Activated naive CD8-positive, alpha-beta T cell treated with anti-CD3 and anti-CD28 coated beads for 36 hours (primary cell): ENCODE measurements at regions not wholly inside any gene's neighbourhood (a gene's known extent, or its start where the extent isn't known, plus 50 kb on each side); places are given as distances from the start of the nearest gene placed in this dataset.

Experiments
- DNase-seq: peaks from one replicate; pipeline ENCODE4 v3.0.0; 2021
- H3K27ac Mint-ChIP-seq: one replicate; pipeline ENCODE4 v1.8.0; 2022; ENCODE audit warnings: mild to moderate bottlenecking, moderate library complexity, mixed read lengths
- H3K27me3 Mint-ChIP-seq: one replicate; pipeline ENCODE4 v1.8.0; 2022; ENCODE audit warnings: mild to moderate bottlenecking, mixed read lengths
- H3K36me3 Mint-ChIP-seq: one replicate; pipeline ENCODE4 v1.8.0; 2021; ENCODE audit warnings: mild to moderate bottlenecking, mixed read lengths
- H3K4me1 Mint-ChIP-seq: one replicate; pipeline ENCODE4 v1.8.0; 2021; ENCODE audit warnings: mixed read lengths
- H3K4me3 Mint-ChIP-seq: one replicate; pipeline ENCODE4 v1.8.0; 2022; ENCODE audit warnings: mild to moderate bottlenecking, moderate library complexity, mixed read lengths
- H3K9me3 Mint-ChIP-seq: one replicate; pipeline ENCODE4 v1.8.0; 2022; ENCODE audit warnings: mixed read lengths

DNA sequence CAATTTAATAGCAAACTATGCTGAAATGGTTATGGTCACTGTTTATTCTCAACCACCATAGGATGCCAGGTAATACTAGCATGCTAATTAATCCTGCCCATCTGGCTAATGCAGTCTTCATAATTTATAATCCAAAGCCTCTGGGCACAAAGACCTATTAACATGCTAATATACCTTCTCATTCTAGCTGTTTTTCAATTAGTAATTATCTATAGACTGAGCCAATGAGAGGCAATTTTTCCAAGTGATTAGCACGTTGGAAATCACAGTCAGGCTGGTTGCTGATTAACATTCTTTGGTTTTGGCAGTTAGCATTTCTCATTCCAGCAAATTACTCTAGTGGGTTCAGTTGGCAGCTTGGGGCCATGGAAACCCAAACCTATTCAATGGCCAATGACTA, 357.2 kb downstream of the SEC23A start:
- H3K36me3 Mint-ChIP-seq = no peaks in the 10 kb centered on the region
- no peak for DNase-seq
- H3K4me3 Mint-ChIP-seq = no peak overlapping the region
- no peaks in the 10 kb centered on the region for H3K27me3 Mint-ChIP-seq
- no peaks in the 10 kb centered on the region for H3K9me3 Mint-ChIP-seq
- H3K4me1 Mint-ChIP-seq = no peaks in the 10 kb centered on the region
- no peak overlapping the region for H3K27ac Mint-ChIP-seq

- Mint-ChIP-seq H3K36me3 (no peaks in the 10 kb centered on the region), H3K4me1 (no peaks in the 10 kb centered on the region), H3K4me3 (no peak overlapping the region), H3K9me3 (no peaks in the 10 kb centered on the region), H3K27ac (no peak overlapping the region), H3K27me3 (no peaks in the 10 kb centered on the region)
- DNase-seq = no peak
Observed at GRCh38 chr14:38743966-38744584, 359.0 kb downstream of the SEC23A start.

DNA sequence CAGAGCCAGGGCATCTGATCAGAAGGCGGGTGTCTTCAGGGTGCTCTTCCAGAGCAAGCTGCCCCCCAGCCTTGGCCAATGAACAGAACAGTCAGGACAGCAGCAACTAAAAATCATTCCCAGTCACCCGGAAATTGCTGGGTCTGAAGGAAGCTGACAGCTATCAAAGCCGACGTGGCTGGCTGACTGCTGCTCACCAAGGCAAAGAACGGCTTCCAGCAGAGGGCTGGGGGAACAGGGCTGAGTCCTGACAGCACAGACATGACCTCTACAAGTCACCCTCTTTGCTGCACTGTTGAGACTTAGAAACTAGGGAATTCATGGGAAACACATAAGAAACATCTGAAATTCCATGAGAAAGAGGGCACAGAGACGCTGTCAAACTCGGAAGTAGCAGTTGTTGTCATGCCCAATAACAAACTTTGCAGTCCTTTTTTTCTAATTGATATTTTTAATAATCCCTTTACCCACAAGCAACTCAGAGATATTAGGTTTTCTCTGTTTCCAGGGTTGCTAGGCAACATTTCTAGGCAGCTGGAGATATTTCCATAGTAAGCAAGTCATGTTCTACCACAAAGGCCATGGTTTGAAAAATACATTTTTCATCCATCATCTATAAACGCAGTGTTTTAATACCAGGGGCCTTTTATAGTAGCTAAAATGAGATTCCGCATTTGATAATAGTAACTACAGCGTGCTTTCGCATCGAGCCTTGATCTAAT, 365.2 kb downstream of the SEC23A start:
- Mint-ChIP-seq H3K27ac (no peak overlapping the region), H3K9me3 (no peaks in the 10 kb centered on the region), H3K4me3 (no peak overlapping the region), H3K4me1 (no peaks in the 10 kb centered on the region), H3K36me3 (no peaks in the 10 kb centered on the region), H3K27me3 (no peaks in the 10 kb centered on the region)
- no peak for DNase-seq

GRCh38 chr14:38735005-38735404, 368.0 kb downstream of the SEC23A start:
- no peak overlapping the region for H3K4me3 Mint-ChIP-seq
- no peak for DNase-seq
- no peaks in the 10 kb centered on the region for H3K36me3 Mint-ChIP-seq
- H3K27ac Mint-ChIP-seq = no peak overlapping the region
- H3K27me3 Mint-ChIP-seq = no peaks in the 10 kb centered on the region
- H3K9me3 Mint-ChIP-seq = no peaks in the 10 kb centered on the region
- H3K4me1 Mint-ChIP-seq = no peaks in the 10 kb centered on the region

DNA sequence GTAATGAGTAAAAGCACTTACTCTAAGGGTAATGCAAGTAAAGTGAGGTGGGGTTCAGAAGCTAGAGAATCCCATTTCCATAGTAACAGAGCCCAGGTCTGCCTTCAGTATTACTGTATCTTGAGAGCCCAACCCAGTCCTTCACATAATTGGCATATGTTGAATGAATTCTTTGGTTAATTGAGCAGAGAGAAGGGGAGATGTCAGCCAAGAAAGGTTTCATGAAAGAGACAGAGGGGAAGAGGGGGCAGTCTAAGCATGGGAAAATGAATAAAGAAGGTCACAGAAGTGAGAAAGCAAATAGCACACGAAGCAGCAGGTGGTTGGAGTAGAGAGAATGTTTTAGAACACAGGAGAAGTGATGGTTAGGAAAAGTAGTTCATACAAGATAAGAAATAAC, 371.1 kb downstream of the SEC23A start:
- no peak overlapping the region for H3K4me3 Mint-ChIP-seq
- no peak overlapping the region for H3K27ac Mint-ChIP-seq
- H3K36me3 Mint-ChIP-seq = no peaks in the 10 kb centered on the region
- no peaks in the 10 kb centered on the region for H3K4me1 Mint-ChIP-seq
- H3K9me3 Mint-ChIP-seq = no peaks in the 10 kb centered on the region
- no peak for DNase-seq
- H3K27me3 Mint-ChIP-seq = peaks cover 4% of the 10 kb centered on the region

DNA sequence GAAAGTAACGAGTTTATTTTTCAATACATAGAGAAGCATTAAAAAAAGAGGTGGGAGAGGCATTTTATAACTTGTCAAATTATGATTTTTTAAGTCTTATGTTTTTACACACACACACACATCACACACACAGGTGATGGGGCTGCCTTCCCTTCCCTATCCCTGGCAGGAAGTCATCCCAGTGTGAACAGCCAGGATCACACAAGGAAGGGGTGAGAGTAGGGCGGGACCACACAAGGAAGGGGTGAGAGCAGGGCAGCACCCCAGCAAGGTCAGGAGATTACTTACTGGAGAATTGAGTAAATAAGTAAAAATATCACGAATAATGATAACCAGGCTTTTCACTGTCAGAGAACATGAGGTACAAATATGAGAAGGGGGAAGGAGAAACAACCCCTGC, 372.6 kb downstream of the SEC23A start:
- no peaks in the 10 kb centered on the region for H3K4me1 Mint-ChIP-seq
- H3K4me3 Mint-ChIP-seq = no peak overlapping the region
- H3K9me3 Mint-ChIP-seq = no peaks in the 10 kb centered on the region

DNA sequence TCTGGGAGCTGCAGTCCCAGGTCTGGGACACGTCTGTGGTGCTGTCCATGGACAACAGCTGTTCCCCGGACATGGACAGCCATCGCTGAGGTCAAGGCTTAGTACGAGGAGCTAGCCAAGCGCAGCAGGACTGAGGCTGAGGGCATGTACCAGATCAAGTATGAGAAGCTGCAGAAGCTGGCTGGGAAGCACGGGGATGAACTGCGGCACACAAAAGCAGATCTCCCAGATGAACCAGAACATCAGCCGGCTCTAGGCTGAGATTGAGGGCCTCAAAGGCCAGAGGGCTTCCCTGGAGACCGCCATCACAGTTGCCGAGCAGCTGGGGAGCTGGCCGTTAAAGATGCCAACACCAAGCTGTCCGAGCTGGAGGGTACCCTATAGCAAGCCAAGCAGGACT, 375.3 kb downstream of the SEC23A start:
- no peak overlapping the region for H3K27ac Mint-ChIP-seq
- no peaks in the 10 kb centered on the region for H3K4me1 Mint-ChIP-seq
- H3K27me3 Mint-ChIP-seq = peaks cover 4% of the 10 kb centered on the region
- no peaks in the 10 kb centered on the region for H3K9me3 Mint-ChIP-seq
- DNase-seq = no peak
- H3K36me3 Mint-ChIP-seq = no peaks in the 10 kb centered on the region
- no peak overlapping the region for H3K4me3 Mint-ChIP-seq

More for the DNA sequence above, 372.6 kb downstream of the SEC23A start:
- Mint-ChIP-seq H3K36me3 (no peaks in the 10 kb centered on the region), H3K27me3 (peaks cover 4% of the 10 kb centered on the region), H3K27ac (no peak overlapping the region)
- no peak for DNase-seq

DNA sequence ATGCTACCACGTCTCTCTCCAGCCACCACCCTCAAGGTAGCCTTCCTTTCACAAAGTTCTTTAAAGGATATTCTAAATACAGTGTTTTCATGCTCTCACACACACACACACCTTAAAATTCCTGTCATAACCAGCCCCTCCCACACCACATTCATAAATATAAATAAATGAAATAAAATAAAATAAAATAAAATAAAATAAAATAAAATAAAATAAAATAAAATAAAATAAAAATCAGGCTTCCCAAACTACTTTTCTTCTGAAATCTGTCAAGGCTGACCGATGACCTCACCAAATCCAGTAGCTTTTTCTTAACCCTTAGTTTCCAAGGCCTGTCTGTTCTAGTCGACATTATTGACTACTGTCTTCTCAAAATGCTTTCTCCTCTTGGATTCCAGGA, 378.4 kb downstream of the SEC23A start:
- H3K27me3 Mint-ChIP-seq = peaks cover 4% of the 10 kb centered on the region
- no peaks in the 10 kb centered on the region for H3K4me1 Mint-ChIP-seq
- H3K9me3 Mint-ChIP-seq = no peaks in the 10 kb centered on the region
- no peak overlapping the region for H3K27ac Mint-ChIP-seq
- no peak overlapping the region for H3K4me3 Mint-ChIP-seq
- H3K36me3 Mint-ChIP-seq = no peaks in the 10 kb centered on the region
- no peak for DNase-seq

- Mint-ChIP-seq H3K4me3 (no peak overlapping the region), H3K4me1 (no peaks in the 10 kb centered on the region), H3K27me3 (peaks cover 4% of the 10 kb centered on the region), H3K36me3 (no peaks in the 10 kb centered on the region), H3K27ac (no peak overlapping the region), H3K9me3 (no peaks in the 10 kb centered on the region)
- no peak for DNase-seq
Observed at GRCh38 chr14:38723959-38724358, 379.1 kb downstream of the SEC23A start.

GRCh38 chr14:38723277-38723676, 379.8 kb downstream of the SEC23A start:
- H3K9me3 Mint-ChIP-seq = no peaks in the 10 kb centered on the region
- H3K27ac Mint-ChIP-seq = no peak overlapping the region
- no peaks in the 10 kb centered on the region for H3K36me3 Mint-ChIP-seq
- DNase-seq = no peak
- no peaks in the 10 kb centered on the region for H3K4me1 Mint-ChIP-seq
- no peak overlapping the region for H3K4me3 Mint-ChIP-seq
- H3K27me3 Mint-ChIP-seq = peaks cover 4% of the 10 kb centered on the region

DNA sequence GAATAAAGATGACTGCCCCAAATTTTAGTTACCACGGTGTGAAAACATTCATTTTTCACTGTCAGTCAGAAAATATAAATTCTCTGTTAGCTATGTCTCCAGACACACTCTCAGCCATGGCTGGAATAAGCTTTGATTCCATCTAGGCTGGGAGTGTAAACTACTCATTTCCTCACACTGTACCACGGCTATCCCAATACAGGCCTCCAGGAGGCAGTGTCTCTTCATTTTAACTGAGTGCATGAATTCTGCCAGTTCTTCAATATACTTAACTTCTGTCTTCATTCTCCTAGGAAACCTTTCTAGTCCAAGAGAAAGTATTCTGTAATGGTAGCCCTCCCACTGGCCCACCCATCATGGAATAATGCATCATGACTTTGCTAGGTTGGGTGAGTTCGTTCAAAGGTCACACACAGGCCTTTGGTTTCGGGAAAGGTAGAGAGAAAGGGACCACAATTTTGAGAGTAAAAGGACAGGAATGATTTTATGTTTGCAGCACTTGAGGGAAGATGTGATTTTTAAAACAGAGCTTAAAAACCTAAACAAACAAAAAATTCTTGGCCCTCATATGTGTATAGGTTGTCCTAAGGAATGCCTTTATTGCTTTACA, 381.1 kb downstream of the SEC23A start:
- Mint-ChIP-seq H3K4me1 (no peaks in the 10 kb centered on the region), H3K9me3 (no peaks in the 10 kb centered on the region), H3K36me3 (no peaks in the 10 kb centered on the region), H3K27ac (no peak overlapping the region), H3K27me3 (no peaks in the 10 kb centered on the region), H3K4me3 (no peak overlapping the region)
- peak; percentile 12 for DNase-seq

GRCh38 chr14:38718519-38718918, 384.5 kb downstream of the SEC23A start:
- H3K36me3 Mint-ChIP-seq = no peaks in the 10 kb centered on the region
- H3K27ac Mint-ChIP-seq = no peak overlapping the region
- peaks cover 4% of the 10 kb centered on the region for H3K27me3 Mint-ChIP-seq
- H3K9me3 Mint-ChIP-seq = peaks cover 1% of the 10 kb centered on the region
- no peaks in the 10 kb centered on the region for H3K4me1 Mint-ChIP-seq
- DNase-seq = no peak
- no peak overlapping the region for H3K4me3 Mint-ChIP-seq

- no peak for DNase-seq
- no peak overlapping the region for H3K27ac Mint-ChIP-seq
- peaks cover 4% of the 10 kb centered on the region for H3K27me3 Mint-ChIP-seq
- no peak overlapping the region for H3K4me3 Mint-ChIP-seq
- H3K4me1 Mint-ChIP-seq = no peaks in the 10 kb centered on the region
- H3K36me3 Mint-ChIP-seq = no peaks in the 10 kb centered on the region
- H3K9me3 Mint-ChIP-seq = peaks cover 2% of the 10 kb centered on the region
Observed at GRCh38 chr14:38716926-38717325, 386.1 kb downstream of the SEC23A start.

GRCh38 chr14:38710881-38711280, 392.2 kb downstream of the SEC23A start:
- Mint-ChIP-seq H3K36me3 (no peaks in the 10 kb centered on the region), H3K4me1 (no peaks in the 10 kb centered on the region), H3K4me3 (no peak overlapping the region), H3K27ac (no peak overlapping the region), H3K9me3 (peaks cover 2% of the 10 kb centered on the region), H3K27me3 (peaks cover 4% of the 10 kb centered on the region)
- no peak for DNase-seq

GRCh38 chr14:38710196-38710595, 392.8 kb downstream of the SEC23A start:
- Mint-ChIP-seq H3K27me3 (peaks cover 4% of the 10 kb centered on the region), H3K36me3 (no peaks in the 10 kb centered on the region), H3K4me1 (no peaks in the 10 kb centered on the region), H3K27ac (no peak overlapping the region), H3K4me3 (no peak overlapping the region), H3K9me3 (peaks cover 2% of the 10 kb centered on the region)
- no peak for DNase-seq

- Mint-ChIP-seq H3K27me3 (no peaks in the 10 kb centered on the region), H3K36me3 (no peaks in the 10 kb centered on the region), H3K9me3 (no peaks in the 10 kb centered on the region), H3K27ac (no peak overlapping the region), H3K4me1 (no peaks in the 10 kb centered on the region), H3K4me3 (no peak overlapping the region)
- DNase-seq = no peak
Observed at GRCh38 chr14:38705220-38705619, 397.8 kb downstream of the SEC23A start.
